HEK293 (cell line): ENCODE measurements at regions not wholly inside any gene's neighbourhood (a gene's known extent, or its start where the extent isn't known, plus 50 kb on each side); places are given as distances from the start of the nearest gene placed in this dataset.

Experiments
- CTCF ChIA-PET: fragments of 350-600 bp; formaldehyde crosslinking; extraction: SDS; loops from one replicate; lab custom pipeline; 2021; ENCODE audit warnings: antibody characterized with exemption; lab: Yijun Ruan, JAX
- POLR2A ChIA-PET: fragments of 300-600 bp; formaldehyde crosslinking; extraction: SDS; loops from one replicate; lab custom pipeline; 2020; ENCODE audit warnings: antibody characterized with exemption, inconsistent platforms; lab: Yijun Ruan, JAX
- H3K27ac ChIP-seq: fragments of 200-500 bp; sonication (Bioruptor generic); 2 replicates; pipeline ENCODE4 v1.5.1; 2014; ENCODE audit warnings: low read depth, low read length, control low read depth, inconsistent platforms; ENCODE audit errors: extremely low read depth
- H3K36me3 ChIP-seq, 2 experiments: fragments of 200-500 bp in 1 of 2; sonication (Bioruptor generic) in 1 of 2; 1 replicate in 1 of 2; 2 replicates in 1 of 2; pipeline ENCODE4 v1.5.1; 2014 to 2017; ENCODE audit warnings: inconsistent platforms in 2 of 2, low read length in 2 of 2; ENCODE audit not compliant: control insufficient read depth in 2 of 2, insufficient read depth in 1 of 2
- H3K4me1 ChIP-seq: fragments of 200-500 bp; sonication (Bioruptor generic); 2 replicates; pipeline ENCODE4 v1.5.1; 2014; ENCODE audit warnings: mild to moderate bottlenecking, low read length, inconsistent platforms; ENCODE audit not compliant: control insufficient read depth, insufficient read depth
- H3K4me3 ChIP-seq: 2 replicates; pipeline ENCODE4 v1.5.1; 2011; ENCODE audit warnings: low read depth, mild to moderate bottlenecking, control low read depth, low read length, moderate library complexity
- H3K9me3 ChIP-seq: fragments of 200-500 bp; sonication (Bioruptor generic); 2 replicates; pipeline ENCODE4 v1.5.1; 2014; ENCODE audit warnings: low read depth, low read length, inconsistent platforms; ENCODE audit not compliant: control insufficient read depth, insufficient read depth
- IKZF3 ChIP-seq: fragments of 450-650 bp; IDR thresholded peaks from 2 replicates; pipeline ENCODE4 v1.5.0; 2018; ENCODE audit warnings: missing biosample characterization, mild to moderate bottlenecking, missing genetic modification characterization, moderate library complexity
- KLF8 ChIP-seq: fragments of 450-650 bp; formaldehyde crosslinking; IDR thresholded peaks from 2 replicates; pipeline ENCODE4 v1.5.1; 2016; ENCODE audit warnings: missing biosample characterization, missing genetic modification characterization
- MYNN ChIP-seq: fragments of 450-650 bp; formaldehyde crosslinking; IDR thresholded peaks from 2 replicates; pipeline ENCODE4 v1.5.1; 2016; ENCODE audit warnings: missing biosample characterization, missing genetic modification characterization, borderline replicate concordance
- PRDM2 ChIP-seq: fragments of 450-650 bp; formaldehyde crosslinking; IDR thresholded peaks from 2 replicates; pipeline ENCODE4 v1.5.1; 2016; ENCODE audit warnings: missing biosample characterization, missing genetic modification characterization, borderline replicate concordance
- RBAK ChIP-seq: fragments of 450-650 bp; formaldehyde crosslinking; IDR thresholded peaks from 2 replicates; pipeline ENCODE4 v1.5.1; 2016; ENCODE audit warnings: missing biosample characterization, missing genetic modification characterization
- SCRT2 ChIP-seq: fragments of 450-650 bp; formaldehyde crosslinking; IDR thresholded peaks from 2 replicates; pipeline ENCODE4 v1.5.1; 2016; ENCODE audit warnings: missing biosample characterization, missing genetic modification characterization
- ZNF19 ChIP-seq: fragments of 450-650 bp; formaldehyde crosslinking; IDR thresholded peaks from 2 replicates; pipeline ENCODE4; 2016; ENCODE audit warnings: missing biosample characterization, missing genetic modification characterization, low read depth
- ZNF223 ChIP-seq: fragments of 450-650 bp; formaldehyde crosslinking; IDR thresholded peaks from 2 replicates; pipeline ENCODE4 v1.5.1; 2016; ENCODE audit warnings: missing biosample characterization, missing genetic modification characterization
- ZNF311 ChIP-seq: fragments of 450-650 bp; formaldehyde crosslinking; IDR thresholded peaks from 2 replicates; pipeline ENCODE4 v1.5.1; 2017; ENCODE audit warnings: missing biosample characterization, missing genetic modification characterization, borderline replicate concordance
- ZNF341 ChIP-seq: fragments of 450-650 bp; formaldehyde crosslinking; IDR thresholded peaks from 2 replicates; pipeline ENCODE4; 2016; ENCODE audit warnings: low read depth, missing biosample characterization, missing genetic modification characterization
- ZNF530 ChIP-seq: fragments of 450-650 bp; formaldehyde crosslinking; IDR thresholded peaks from 2 replicates; pipeline ENCODE4 v1.5.1; 2016; ENCODE audit warnings: low read depth, missing biosample characterization, missing genetic modification characterization
- ZNF558 ChIP-seq: fragments of 450-650 bp; formaldehyde crosslinking; IDR thresholded peaks from 2 replicates; pipeline ENCODE4 v1.5.1; 2016; ENCODE audit warnings: missing biosample characterization, missing genetic modification characterization
- ZNF623 ChIP-seq: fragments of 450-650 bp; formaldehyde crosslinking; IDR thresholded peaks from 2 replicates; pipeline ENCODE4 v1.5.1; 2016; ENCODE audit warnings: missing biosample characterization, missing genetic modification characterization
- ZNF701 ChIP-seq: fragments of 450-650 bp; formaldehyde crosslinking; IDR thresholded peaks from 2 replicates; pipeline ENCODE4 v1.5.1; 2016; ENCODE audit warnings: missing biosample characterization, missing genetic modification characterization
- TF ChIP-seq, protein P1 (sequence below): fragments of 450-650 bp; formaldehyde crosslinking; IDR thresholded peaks from 2 replicates; pipeline ENCODE4 v1.5.1; 2016; ENCODE audit warnings: missing biosample characterization, missing genetic modification characterization
- TF ChIP-seq, protein P2 (sequence below): fragments of 450-650 bp; formaldehyde crosslinking; optimal IDR thresholded peaks from 2 replicates; pipeline ENCODE3; 2016; ENCODE audit warnings: missing biosample characterization, mild to moderate bottlenecking, missing genetic modification characterization
- TF ChIP-seq, protein P3 (sequence below): fragments of 450-650 bp; formaldehyde crosslinking; IDR thresholded peaks from 2 replicates; pipeline ENCODE4 v1.5.1; 2017; ENCODE audit warnings: missing biosample characterization, missing genetic modification characterization

DNA sequence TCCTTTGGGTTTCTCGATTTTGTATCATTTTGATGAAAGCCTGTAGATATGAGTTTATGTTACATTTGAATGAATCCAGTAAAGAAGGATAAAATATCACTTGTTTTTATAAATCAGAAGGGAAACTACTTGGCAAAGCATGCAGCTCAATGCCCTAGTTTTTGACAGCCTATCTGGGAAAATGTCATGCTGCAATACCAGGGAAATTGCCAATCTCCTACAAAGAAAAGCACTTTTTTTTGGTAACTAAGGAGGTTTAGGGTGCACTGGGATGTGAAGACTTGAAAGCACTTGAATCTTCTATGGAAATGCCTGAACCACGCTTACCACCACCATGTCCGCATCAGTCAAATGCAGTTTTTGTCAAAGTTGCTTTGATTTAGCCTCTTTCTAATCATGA is 446.9 kb upstream of the LRRC7 start (continued):
- no peak for TF ChIP-seq SCRT2 (tag by site-specific recombination)
- TF ChIP-seq RBAK, result no peak
- no peak for TF ChIP-seq IKZF3 (tag by site-specific recombination)
- TF ChIP-seq, protein P1, sequence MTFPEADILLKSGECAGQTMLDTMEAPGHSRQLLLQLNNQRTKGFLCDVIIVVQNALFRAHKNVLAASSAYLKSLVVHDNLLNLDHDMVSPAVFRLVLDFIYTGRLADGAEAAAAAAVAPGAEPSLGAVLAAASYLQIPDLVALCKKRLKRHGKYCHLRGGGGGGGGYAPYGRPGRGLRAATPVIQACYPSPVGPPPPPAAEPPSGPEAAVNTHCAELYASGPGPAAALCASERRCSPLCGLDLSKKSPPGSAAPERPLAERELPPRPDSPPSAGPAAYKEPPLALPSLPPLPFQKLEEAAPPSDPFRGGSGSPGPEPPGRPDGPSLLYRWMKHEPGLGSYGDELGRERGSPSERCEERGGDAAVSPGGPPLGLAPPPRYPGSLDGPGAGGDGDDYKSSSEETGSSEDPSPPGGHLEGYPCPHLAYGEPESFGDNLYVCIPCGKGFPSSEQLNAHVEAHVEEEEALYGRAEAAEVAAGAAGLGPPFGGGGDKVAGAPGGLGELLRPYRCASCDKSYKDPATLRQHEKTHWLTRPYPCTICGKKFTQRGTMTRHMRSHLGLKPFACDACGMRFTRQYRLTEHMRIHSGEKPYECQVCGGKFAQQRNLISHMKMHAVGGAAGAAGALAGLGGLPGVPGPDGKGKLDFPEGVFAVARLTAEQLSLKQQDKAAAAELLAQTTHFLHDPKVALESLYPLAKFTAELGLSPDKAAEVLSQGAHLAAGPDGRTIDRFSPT (tag by site-specific recombination), result no peak
- no peak for TF ChIP-seq MYNN (tag by site-specific recombination)
- no peak for TF ChIP-seq ZNF701 (tag by site-specific recombination)
- TF ChIP-seq ZNF530, result no peak
- TF ChIP-seq, protein P2, sequence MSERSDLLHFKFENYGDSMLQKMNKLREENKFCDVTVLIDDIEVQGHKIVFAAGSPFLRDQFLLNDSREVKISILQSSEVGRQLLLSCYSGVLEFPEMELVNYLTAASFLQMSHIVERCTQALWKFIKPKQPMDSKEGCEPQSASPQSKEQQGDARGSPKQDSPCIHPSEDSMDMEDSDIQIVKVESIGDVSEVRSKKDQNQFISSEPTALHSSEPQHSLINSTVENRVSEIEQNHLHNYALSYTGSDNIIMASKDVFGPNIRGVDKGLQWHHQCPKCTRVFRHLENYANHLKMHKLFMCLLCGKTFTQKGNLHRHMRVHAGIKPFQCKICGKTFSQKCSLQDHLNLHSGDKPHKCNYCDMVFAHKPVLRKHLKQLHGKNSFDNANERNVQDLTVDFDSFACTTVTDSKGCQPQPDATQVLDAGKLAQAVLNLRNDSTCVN, result no peak
- no peak for TF ChIP-seq ZNF19 (tag by site-specific recombination)

DNA sequence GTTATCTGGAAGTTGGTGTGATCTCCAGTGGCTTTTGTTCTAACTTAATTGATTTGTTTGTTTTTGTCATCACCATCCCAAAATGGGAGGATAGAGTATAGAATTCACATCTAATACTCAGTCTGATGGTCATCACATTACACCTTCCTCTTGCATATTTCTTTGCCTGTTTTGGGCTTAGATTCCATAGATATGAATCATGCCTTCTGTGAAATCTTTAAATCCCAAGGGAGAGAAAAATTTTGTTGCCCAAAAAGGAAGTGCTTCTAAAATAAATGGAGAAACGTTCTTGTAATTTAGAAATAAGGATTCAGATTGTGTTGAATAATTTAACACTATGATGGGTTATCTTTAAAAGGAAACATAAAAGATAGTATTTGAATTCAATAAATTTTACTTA is 446.0 kb upstream of the LRRC7 start:
- POLR2A ChIA-PET, result no interaction called here

More for the DNA sequence above, 446.0 kb upstream of the LRRC7 start:
- CTCF ChIA-PET, result no interaction called here
- Histone ChIP-seq H3K4me3 (no peak overlapping the region), H3K36me3 (no peaks in the 10 kb centered on the region), H3K27ac (no peak overlapping the region), H3K9me3 (no peaks in the 10 kb centered on the region), H3K4me1 (no peaks in the 10 kb centered on the region)
- no peak for TF ChIP-seq KLF8 (tag by site-specific recombination)
- no peak for TF ChIP-seq PRDM2 (tag by site-specific recombination)
- no peak for TF ChIP-seq ZNF311 (tag by site-specific recombination)
- TF ChIP-seq, protein P3, sequence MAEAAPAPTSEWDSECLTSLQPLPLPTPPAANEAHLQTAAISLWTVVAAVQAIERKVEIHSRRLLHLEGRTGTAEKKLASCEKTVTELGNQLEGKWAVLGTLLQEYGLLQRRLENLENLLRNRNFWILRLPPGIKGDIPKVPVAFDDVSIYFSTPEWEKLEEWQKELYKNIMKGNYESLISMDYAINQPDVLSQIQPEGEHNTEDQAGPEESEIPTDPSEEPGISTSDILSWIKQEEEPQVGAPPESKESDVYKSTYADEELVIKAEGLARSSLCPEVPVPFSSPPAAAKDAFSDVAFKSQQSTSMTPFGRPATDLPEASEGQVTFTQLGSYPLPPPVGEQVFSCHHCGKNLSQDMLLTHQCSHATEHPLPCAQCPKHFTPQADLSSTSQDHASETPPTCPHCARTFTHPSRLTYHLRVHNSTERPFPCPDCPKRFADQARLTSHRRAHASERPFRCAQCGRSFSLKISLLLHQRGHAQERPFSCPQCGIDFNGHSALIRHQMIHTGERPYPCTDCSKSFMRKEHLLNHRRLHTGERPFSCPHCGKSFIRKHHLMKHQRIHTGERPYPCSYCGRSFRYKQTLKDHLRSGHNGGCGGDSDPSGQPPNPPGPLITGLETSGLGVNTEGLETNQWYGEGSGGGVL (tag by site-specific recombination), result no peak
- no peak for TF ChIP-seq ZNF223 (tag by site-specific recombination)
- no peak for TF ChIP-seq ZNF341 (tag by site-specific recombination)
- TF ChIP-seq ZNF623 (tag by site-specific recombination), result no peak
- TF ChIP-seq RBAK, result no peak
- TF ChIP-seq ZNF558 (tag by site-specific recombination), result no peak
